ENCODE measurements at regions not wholly inside any gene's neighbourhood (a gene's known extent, or its start where the extent isn't known, plus 50 kb on each side); places are given as distances from the start of the nearest gene placed in this dataset.

DNA sequence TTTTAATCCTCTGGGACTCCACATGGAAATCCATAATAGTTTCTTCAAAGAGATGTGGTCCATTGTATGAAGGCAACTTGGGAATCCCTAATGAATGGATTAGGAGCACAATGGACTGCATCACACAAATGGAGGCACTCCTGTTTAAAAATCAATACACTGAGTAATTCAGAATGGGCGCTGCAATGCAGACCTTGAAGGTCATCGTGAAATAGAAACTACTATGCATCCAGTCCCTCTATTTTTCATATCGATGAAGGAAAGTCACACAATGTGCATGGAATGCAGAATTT is 98.8 kb upstream of the EGFL6 start:
- TF ChIP-seq POLR2AphosphoS5 (IDR thresholded peaks at IDR 0.05; ENCODE audit: insufficient read depth in 1 of 2, low read depth in 1 of 2), result no peak
- TF ChIP-seq, protein P1, sequence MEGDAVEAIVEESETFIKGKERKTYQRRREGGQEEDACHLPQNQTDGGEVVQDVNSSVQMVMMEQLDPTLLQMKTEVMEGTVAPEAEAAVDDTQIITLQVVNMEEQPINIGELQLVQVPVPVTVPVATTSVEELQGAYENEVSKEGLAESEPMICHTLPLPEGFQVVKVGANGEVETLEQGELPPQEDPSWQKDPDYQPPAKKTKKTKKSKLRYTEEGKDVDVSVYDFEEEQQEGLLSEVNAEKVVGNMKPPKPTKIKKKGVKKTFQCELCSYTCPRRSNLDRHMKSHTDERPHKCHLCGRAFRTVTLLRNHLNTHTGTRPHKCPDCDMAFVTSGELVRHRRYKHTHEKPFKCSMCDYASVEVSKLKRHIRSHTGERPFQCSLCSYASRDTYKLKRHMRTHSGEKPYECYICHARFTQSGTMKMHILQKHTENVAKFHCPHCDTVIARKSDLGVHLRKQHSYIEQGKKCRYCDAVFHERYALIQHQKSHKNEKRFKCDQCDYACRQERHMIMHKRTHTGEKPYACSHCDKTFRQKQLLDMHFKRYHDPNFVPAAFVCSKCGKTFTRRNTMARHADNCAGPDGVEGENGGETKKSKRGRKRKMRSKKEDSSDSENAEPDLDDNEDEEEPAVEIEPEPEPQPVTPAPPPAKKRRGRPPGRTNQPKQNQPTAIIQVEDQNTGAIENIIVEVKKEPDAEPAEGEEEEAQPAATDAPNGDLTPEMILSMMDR (IDR thresholded peaks at IDR 0.05), result no peak

Data from vagina (tissue), 2 donors.